GM12878 (cell line): ENCODE measurements at regions not wholly inside any gene's neighbourhood (a gene's known extent, or its start where the extent isn't known, plus 50 kb on each side); places are given as distances from the start of the nearest gene placed in this dataset.

Experiments used
- ATAC-seq: fragments of 200-7000 bp; cut with Tn5 transposase; 3 replicates; pipeline ENCODE4 v1.9.1; 2020; ENCODE audit warnings: mild to moderate bottlenecking, moderate library complexity
- BruUV-seq: library from RNA; stranded (reverse); fragments of 400-500 nt; replicated peaks from 2 replicates; lab custom pipeline; 2021; lab: Mats Ljungman, UMichigan
- CTCF ChIA-PET: fragments of 300-600 bp; sonication (Branson Sonifier 250); formaldehyde crosslinking; extraction: SDS; loops from one replicate; lab custom pipeline; 2021; ENCODE audit warnings: inconsistent platforms; lab: Yijun Ruan, JAX
- POLR2A ChIA-PET: fragments of 350-600 bp; formaldehyde crosslinking; extraction: SDS; loops from one replicate; lab custom pipeline; 2021; ENCODE audit warnings: inconsistent platforms; lab: Charles Lee
- RAD21 ChIA-PET: fragments of 300-600 bp; sonication (Branson Sonifier 250); formaldehyde crosslinking; loops from one replicate; lab custom pipeline; 2023; ENCODE audit warnings: antibody characterized with exemption; ENCODE audit not compliant: unreplicated experiment; lab: Charles Lee
- SMC1A ChIA-PET: fragments of 300-600 bp; sonication (Branson Sonifier 250); formaldehyde crosslinking; loops from one replicate; lab custom pipeline; 2023; ENCODE audit not compliant: unreplicated experiment, uncharacterized antibody; lab: Charles Lee
- DNase-seq: peaks from one replicate; pipeline ENCODE4 v3.0.0-alpha.2; 2011; ENCODE audit warnings: low read depth, low spot score
- FAIRE-seq: peaks from 3 replicates; lab custom pipeline; 2011; peaks lifted over from hg19 to GRCh38; lab: Jason Lieb, UNC
- H2AFZ ChIP-seq: 2 replicates; pipeline ENCODE4 v1.6.0; 2011; ENCODE audit warnings: low read depth, low read length, control low read depth; ENCODE audit not compliant: control insufficient read depth
- H3K27ac ChIP-seq: 2 replicates; pipeline ENCODE4 v1.5.1; 2011; ENCODE audit warnings: control low read depth; ENCODE audit not compliant: control insufficient read depth, insufficient read depth
- H3K27me3 ChIP-seq, 2 experiments: replicated peaks in 1 of 2; 2 replicates each; pipeline versions ENCODE4 v1.6.0 to v1.6.1; 2011; ENCODE audit warnings: low read length in 1 of 2; ENCODE audit not compliant: control insufficient read depth in 2 of 2, insufficient read depth in 2 of 2
- H3K36me3 ChIP-seq, 2 experiments: 2 replicates each; pipeline ENCODE4 v1.5.1; 2011; ENCODE audit warnings: low read length in 1 of 2; ENCODE audit not compliant: control insufficient read depth in 2 of 2, insufficient read depth in 2 of 2
- H3K4me1 ChIP-seq: 2 replicates; pipeline ENCODE4 v1.6.1; 2011; ENCODE audit warnings: mild to moderate bottlenecking, low read length, moderate library complexity, mixed read lengths; ENCODE audit not compliant: control insufficient read depth, insufficient read depth
- H3K4me2 ChIP-seq: 2 replicates; pipeline ENCODE4 v1.6.0; 2011; ENCODE audit warnings: control low read depth; ENCODE audit not compliant: control insufficient read depth, insufficient read depth
- H3K4me3 ChIP-seq: fragments of 200-600 bp; sonication (generic); 2 replicates; pipeline ENCODE4 v1.5.1; 2016
- H3K79me2 ChIP-seq: 2 replicates; pipeline ENCODE4 v1.6.0; 2011; ENCODE audit warnings: low read length; ENCODE audit not compliant: control insufficient read depth, insufficient read depth
- H3K9ac ChIP-seq: 2 replicates; pipeline ENCODE4 v1.8.0; 2011; ENCODE audit warnings: low read length, control low read depth, mixed read lengths; ENCODE audit not compliant: control insufficient read depth, insufficient read depth
- H3K9me3 ChIP-seq: replicated peaks from 3 replicates; pipeline ENCODE4 v1.5.1; 2011; ENCODE audit warnings: mild to moderate bottlenecking, low read length; ENCODE audit not compliant: control insufficient read depth, insufficient read depth
- H4K20me1 ChIP-seq: 2 replicates; pipeline ENCODE4 v1.6.0; 2011; ENCODE audit not compliant: control insufficient read depth, insufficient read depth
- E4F1 ChIP-seq: fragments of 450-650 bp; IDR thresholded peaks from 2 replicates; pipeline ENCODE4 v1.6.1; 2018; ENCODE audit warnings: borderline replicate concordance, mild to moderate bottlenecking; ENCODE audit not compliant: partially characterized antibody
- GABPA ChIP-seq: IDR thresholded peaks from 2 replicates; pipeline ENCODE4 v1.6.1; 2014; ENCODE audit warnings: antibody characterized with exemption, low read depth, mild to moderate bottlenecking, inconsistent platforms
- RELB ChIP-seq: fragments of 450-650 bp; IDR thresholded peaks from 2 replicates; pipeline ENCODE4 v1.6.1; 2017; ENCODE audit warnings: low read depth, mild to moderate bottlenecking, moderate library complexity
- STAT3 ChIP-seq: IDR thresholded peaks from 2 replicates; pipeline ENCODE4 v1.6.1; 2011; ENCODE audit warnings: low read depth, low read length, improper control_type of control experiment
- TBL1XR1 ChIP-seq: IDR thresholded peaks from 2 replicates; pipeline ENCODE4 v1.6.1; 2012; ENCODE audit warnings: low read depth, low read length, improper control_type of control experiment
- WGBS: methylation state at CpG from one replicate; pipeline ENCODE4 v1.1.6; 2016; ENCODE audit warnings: low lambda C conversion rate; ENCODE audit not compliant: insufficient replicate concordance, insufficient coverage; ENCODE audit errors: missing lambda C conversion rate; 5-methylcytosine and 5-hydroxymethylcytosine counted together
- in situ Hi-C: fragments of 300-500 bp; cut with MboI; formaldehyde crosslinking; loops from 9 replicates; pipeline ENCODE4 v1.14.3; 2018; ENCODE audit warnings: mixed read lengths
- intact Hi-C: fragments of 100-400 bp; cut with micrococcal nuclease; formaldehyde crosslinking; loops from one replicate; pipeline ENCODE4 v1.14.2; 2022; ENCODE audit not compliant: unreplicated experiment

GRCh38 chr6:170221753-170222400, 69.0 kb downstream of the DLL1 start:
- no peak for ATAC-seq
- Histone ChIP-seq H3K27ac (no peak overlapping the region), H3K4me3 (no peak overlapping the region)
- POLR2A ChIA-PET: no interaction called here
- no peak for TF ChIP-seq GABPA
- no peak for TF ChIP-seq STAT3
- TF ChIP-seq RELB: no peak
- TF ChIP-seq E4F1: no peak
- TF ChIP-seq TBL1XR1: no peak
- TF ChIP-seq, all 136 proteins: peak for 0
- no peak overlapping the region for H2AFZ ChIP-seq
- FAIRE-seq (no peak), DNase-seq (no peak)
- SMC1A ChIA-PET: no interaction called here
- H3K79me2 ChIP-seq: no peaks in the 10 kb centered on the region
- no peaks in the 10 kb centered on the region for H3K27me3 ChIP-seq
- no peaks in the 10 kb centered on the region for H3K36me3 ChIP-seq
- in situ Hi-C loops: no loop called here
- no peak overlapping the region for H3K4me2 ChIP-seq
- RAD21 ChIA-PET: no interaction called here
- WGBS: 75% methylated on average over 29 of the region's 29 CpGs
- BruUV-seq: no TSS peak
- CTCF ChIA-PET: no interaction called here
- no peaks in the 10 kb centered on the region for H3K4me1 ChIP-seq
- no peak overlapping the region for H3K9ac ChIP-seq
- no peaks in the 10 kb centered on the region for H3K9me3 ChIP-seq
- intact Hi-C loops: no loop called here
- H4K20me1 ChIP-seq: no peaks in the 10 kb centered on the region
